CD14-positive monocyte (primary cell): ENCODE measurements at regions not wholly inside any gene's neighbourhood (a gene's known extent, or its start where the extent isn't known, plus 50 kb on each side); places are given as distances from the start of the nearest gene placed in this dataset.
"Not testable (repeated sequence)": the region's sequence is repeated elsewhere in the genome, so short reads cannot be mapped to it uniquely, and the experiment has no call there.

Experiments
- DNase-seq, 3 donors: peaks; one replicate each; pipeline ENCODE4 v3.0.0-alpha.2; 2011 to 2022
- H2AFZ ChIP-seq: 2 replicates; pipeline ENCODE4 v1.6.0; 2012; ENCODE audit warnings: mild to moderate bottlenecking, low read depth, low read length, inconsistent platforms; ENCODE audit not compliant: insufficient read depth, poor library complexity, severe bottlenecking
- H3K27ac ChIP-seq, 2 donors: 1 replicate in 1 of 2; 2 replicates in 1 of 2; pipeline ENCODE4 v1.5.1; 2012 to 2013; ENCODE audit warnings: low read length in 2 of 2, control low read depth in 1 of 2, inconsistent platforms in 1 of 2, low read depth in 1 of 2, mild to moderate bottlenecking in 1 of 2
- H3K27me3 ChIP-seq, 2 donors: one replicate each; pipeline versions ENCODE4 v1.6.0 to v1.6.1; 2011 to 2013; ENCODE audit warnings: low read length in 2 of 2; ENCODE audit not compliant: control insufficient read depth in 2 of 2, insufficient read depth in 2 of 2
- H3K36me3 ChIP-seq, 2 donors: replicated peaks in 1 of 2; 1 replicate in 1 of 2; 2 replicates in 1 of 2; pipeline versions ENCODE4 v1.5.1 to v1.6.1; 2012 to 2013; ENCODE audit warnings: low read length in 2 of 2, control low read depth in 1 of 2, inconsistent platforms in 1 of 2, mild to moderate bottlenecking in 1 of 2; ENCODE audit not compliant: insufficient read depth in 2 of 2, control insufficient read depth in 1 of 2
- H3K4me1 ChIP-seq, 2 donors: 1 replicate in 1 of 2; 2 replicates in 1 of 2; pipeline versions ENCODE4 v1.5.1 to v1.6.1; 2012 to 2013; ENCODE audit warnings: low read length in 2 of 2, control low read depth in 1 of 2, inconsistent platforms in 1 of 2, mild to moderate bottlenecking in 1 of 2, moderate library complexity in 1 of 2; ENCODE audit not compliant: insufficient read depth in 2 of 2, control insufficient read depth in 1 of 2
- H3K4me2 ChIP-seq: replicated peaks from 2 replicates; pipeline ENCODE3; 2012; ENCODE audit warnings: low read length, moderate library complexity, mild to moderate bottlenecking; ENCODE audit not compliant: poor library complexity, severe bottlenecking; ENCODE audit errors: extremely low read depth
- H3K4me3 ChIP-seq, 3 experiments: fragments of 200-600 bp in 1 of 3; sonication (generic) in 1 of 3; replicated peaks in 1 of 3; 1 replicate in 2 of 3; 2 replicates in 1 of 3; pipeline ENCODE4 v1.5.1; 2011 to 2013; ENCODE audit warnings: low read length in 3 of 3, mild to moderate bottlenecking in 3 of 3, control low read depth in 2 of 3, low read depth in 2 of 3, inconsistent platforms in 1 of 3, moderate library complexity in 1 of 3
- H3K79me2 ChIP-seq: 2 replicates; pipeline ENCODE4 v1.6.0; 2012; ENCODE audit warnings: mild to moderate bottlenecking, control low read depth, inconsistent platforms, low read length, moderate library complexity; ENCODE audit not compliant: insufficient read depth
- H3K9ac ChIP-seq: 2 replicates; pipeline ENCODE4 v1.6.0; 2017; ENCODE audit warnings: low read length, mild to moderate bottlenecking; ENCODE audit not compliant: insufficient read depth, poor library complexity, severe bottlenecking
- H3K9me3 ChIP-seq, 2 donors: replicated peaks in 1 of 2; 1 replicate in 1 of 2; 2 replicates in 1 of 2; pipeline versions ENCODE4 v1.5.1 to v1.6.1; 2012 to 2013; ENCODE audit warnings: low read length in 2 of 2, control low read depth in 1 of 2; ENCODE audit not compliant: control insufficient read depth in 1 of 2, insufficient read depth in 1 of 2
- H4K20me1 ChIP-seq: 2 replicates; pipeline ENCODE4 v1.6.0; 2012; ENCODE audit warnings: mild to moderate bottlenecking, low read length, control low read depth, moderate library complexity; ENCODE audit not compliant: insufficient read depth
- H3K27ac Mint-ChIP-seq, 7 donors: one replicate each; pipeline ENCODE4 v1.8.0; 2020; ENCODE audit warnings: mild to moderate bottlenecking in 7 of 7, mixed read lengths in 7 of 7, moderate library complexity in 6 of 7, inconsistent platforms in 2 of 7
- H3K27me3 Mint-ChIP-seq, 3 donors: one replicate each; pipeline ENCODE4 v1.8.0; 2021 to 2022; ENCODE audit warnings: low read depth in 3 of 3, mild to moderate bottlenecking in 3 of 3, mixed read lengths in 3 of 3, moderate library complexity in 3 of 3, inconsistent platforms in 1 of 3
- H3K36me3 Mint-ChIP-seq, 2 donors: one replicate each; pipeline ENCODE4 v1.8.0; 2020; ENCODE audit warnings: mixed read lengths in 2 of 2, inconsistent platforms in 1 of 2, mild to moderate bottlenecking in 1 of 2
- H3K4me1 Mint-ChIP-seq: one replicate; pipeline ENCODE4 v1.8.0; 2020; ENCODE audit warnings: mild to moderate bottlenecking, mixed read lengths
- H3K4me3 Mint-ChIP-seq, 2 donors: one replicate each; pipeline ENCODE4 v1.8.0; 2020; ENCODE audit warnings: mild to moderate bottlenecking in 2 of 2, mixed read lengths in 2 of 2, moderate library complexity in 1 of 2
- H3K9me3 Mint-ChIP-seq, 7 donors: one replicate each; pipeline ENCODE4 v1.8.0; 2020 to 2022; ENCODE audit warnings: mixed read lengths in 7 of 7, mild to moderate bottlenecking in 6 of 7, moderate library complexity in 6 of 7, inconsistent platforms in 2 of 7
- CTCF ChIP-seq: fragments of 200-600 bp; IDR thresholded peaks from one replicate; pipeline ENCODE4 v1.8.0; 2022; ENCODE audit warnings: antibody characterized with exemption, mild to moderate bottlenecking
- WGBS: methylation state at CpG from one replicate; pipeline ENCODE4 v1.1.5; 2013; ENCODE audit warnings: missing lambda C conversion rate; ENCODE audit not compliant: insufficient coverage; 5-methylcytosine and 5-hydroxymethylcytosine counted together
- intact Hi-C, 2 donors: fragments of 100-400 bp; cut with micrococcal nuclease; formaldehyde crosslinking; loops; one replicate each; pipeline versions ENCODE4 v1.15.0 to v1.15.1; 2023

- Mint-ChIP-seq H3K9me3 (peaks cover 0 to 13% (median 0%) of the 10 kb centered on the region in 7 donors), H3K4me1 (no peaks in the 10 kb centered on the region), H3K4me3 (no peak overlapping the region), H3K36me3 (peaks cover 0 to 3% of the 10 kb centered on the region in 2 donors), H3K27me3 (peaks cover 0 to 1% (median 0%) of the 10 kb centered on the region in 3 donors), H3K27ac (no peak overlapping the region)
- Histone ChIP-seq H3K79me2 (no peaks in the 10 kb centered on the region), H3K4me2 (no peak overlapping the region), H3K9ac (no peak overlapping the region), H3K27me3 (no peaks in the 10 kb centered on the region), H3K4me3 (no peak overlapping the region), H3K36me3 (no peaks in the 10 kb centered on the region), H3K9me3 (peaks cover 0 to 9% of the 10 kb centered on the region in 2 donors), H4K20me1 (no peaks in the 10 kb centered on the region), H2AFZ (no peak overlapping the region), H3K4me1 (no peaks in the 10 kb centered on the region), H3K27ac (no peak overlapping the region)
- intact Hi-C loops, result no loop called here
- TF ChIP-seq CTCF, result no peak
- no peak for DNase-seq
These were observed 78.5 kb downstream of the VCY start for GRCh38 chrY:13907736-13908135.

GRCh38 chrY:13930436-13930835 is 55.8 kb downstream of the VCY start:
- H3K27ac Mint-ChIP-seq, H3K4me1 Mint-ChIP-seq, H3K4me2 ChIP-seq, H3K9me3 ChIP-seq, H3K27me3 ChIP-seq, H3K9me3 Mint-ChIP-seq, H3K27ac ChIP-seq, H3K27me3 Mint-ChIP-seq, H3K36me3 ChIP-seq, H4K20me1 ChIP-seq, H3K36me3 Mint-ChIP-seq, H3K79me2 ChIP-seq, DNase-seq, H3K4me3 ChIP-seq, intact Hi-C loops, H3K9ac ChIP-seq, H2AFZ ChIP-seq, H3K4me1 ChIP-seq, H3K4me3 Mint-ChIP-seq: not testable (repeated sequence)
- WGBS, result no CpG with 5 or more reads among the region's 2 CpGs
